Tibial nerve (tissue), 4 donors: ENCODE measurements at regions not wholly inside any gene's neighbourhood (a gene's known extent, or its start where the extent isn't known, plus 50 kb on each side); places are given as distances from the start of the nearest gene placed in this dataset.

ENCODE experiments used
- DNase-seq, 2 donors: peaks; one replicate each; pipeline ENCODE4 v3.0.0-alpha.2; 2019; ENCODE audit warnings: low spot score in 2 of 2
- H3K27ac ChIP-seq, 4 donors: fragments of 200-600 bp; sonication (generic) in 3 of 4; one replicate each; pipeline ENCODE4 v1.5.1; 2017 to 2019; ENCODE audit warnings: mild to moderate bottlenecking in 1 of 4
- H3K27me3 ChIP-seq, 2 donors: fragments of 200-600 bp; sonication (generic) in 1 of 2; one replicate each; pipeline versions ENCODE4 v1.5.1 to v1.6.0; 2017 to 2019
- H3K36me3 ChIP-seq, 3 donors: fragments of 200-600 bp; sonication (generic); one replicate each; pipeline ENCODE4 v1.5.1; 2018 to 2019
- H3K4me1 ChIP-seq, 4 donors: fragments of 200-600 bp; sonication (generic) in 3 of 4; one replicate each; pipeline ENCODE4 v1.5.1; 2017 to 2019
- H3K4me3 ChIP-seq, 4 donors: fragments of 200-600 bp; sonication (generic) in 3 of 4; one replicate each; pipeline ENCODE4 v1.5.1; 2017 to 2019; ENCODE audit warnings: mild to moderate bottlenecking in 1 of 4, moderate library complexity in 1 of 4
- H3K9me3 ChIP-seq, 4 donors: fragments of 200-600 bp; sonication (generic) in 3 of 4; one replicate each; pipeline ENCODE4 v1.5.1; 2017 to 2019
- EP300 ChIP-seq, 2 donors: sonication (generic); formaldehyde crosslinking; IDR thresholded peaks; one replicate each; pipeline ENCODE4 v1.6.1; 2017; ENCODE audit warnings: antibody characterized with exemption in 2 of 2, mild to moderate bottlenecking in 1 of 2
- POLR2A ChIP-seq, 2 donors: fragments of 450-650 bp; IDR thresholded peaks; one replicate each; pipeline ENCODE4 v1.6.1; 2017; ENCODE audit warnings: antibody characterized with exemption in 2 of 2, mild to moderate bottlenecking in 2 of 2, moderate library complexity in 2 of 2
- WGBS, 2 donors: methylation state at CpG; one replicate each; pipeline ENCODE4 v1.1.5; 2018; 5-methylcytosine and 5-hydroxymethylcytosine counted together
- TF ChIP-seq, protein P1 (sequence below), 5 experiments: fragments of 200-600 bp in 3 of 5; fragments of 450-650 bp in 2 of 5; sonication (generic) in 3 of 5; IDR thresholded peaks; one replicate each; pipeline ENCODE4 v1.5.1; 2016 to 2019; ENCODE audit warnings: antibody characterized with exemption in 5 of 5, mild to moderate bottlenecking in 3 of 5, moderate library complexity in 2 of 5

DNA sequence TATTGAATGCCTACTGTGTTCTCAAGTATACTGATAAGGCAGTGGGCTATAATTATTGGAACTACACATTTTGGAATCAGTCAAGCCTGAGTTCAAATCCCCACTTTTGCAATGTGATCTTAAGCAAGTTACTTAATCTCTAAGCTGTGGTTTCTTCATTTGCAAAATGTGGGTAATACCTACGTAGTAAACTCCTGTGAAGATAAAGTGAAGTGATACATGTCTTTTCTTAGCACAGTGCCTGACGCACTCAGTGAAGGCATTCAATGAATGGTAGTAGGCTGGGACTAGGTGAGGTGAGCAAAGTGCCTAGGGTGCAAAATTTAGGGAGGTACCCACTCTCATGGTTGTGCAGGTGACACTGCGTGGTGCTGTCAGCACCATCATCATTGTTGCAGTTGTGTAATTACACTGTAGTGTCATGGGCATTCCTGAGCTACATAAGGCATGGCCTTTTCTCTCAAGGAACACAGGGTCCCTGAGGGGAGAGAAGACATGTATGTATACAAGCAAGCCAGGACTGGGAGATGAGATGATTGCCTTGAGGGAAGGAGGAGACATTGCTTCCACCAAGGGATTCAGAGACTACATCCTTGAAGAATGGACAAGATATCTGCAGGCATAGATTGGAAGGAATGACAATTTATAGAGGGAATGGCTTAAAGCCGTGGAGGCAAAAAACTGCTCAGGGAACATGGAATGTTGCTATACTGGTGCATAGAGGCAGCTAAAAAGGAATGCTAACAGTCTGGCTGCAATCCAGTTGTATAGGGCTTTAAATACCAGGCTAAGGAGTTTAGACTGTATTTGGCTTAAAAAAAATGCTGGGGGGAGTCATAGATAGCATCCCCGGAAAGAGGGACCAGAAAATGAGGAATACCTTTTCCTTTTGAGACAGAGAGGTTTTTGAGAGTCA is 129.2 kb upstream of the ARHGAP5 start:
- Histone ChIP-seq H3K4me3 (no peak overlapping the region), H3K9me3 (no peaks in the 10 kb centered on the region), H3K36me3 (no peaks in the 10 kb centered on the region), H3K27ac (no peak overlapping the region), H3K4me1 (peaks cover 0 to 21% (median 7%) of the 10 kb centered on the region in 4 donors), H3K27me3 (no peaks in the 10 kb centered on the region)
- no peak for DNase-seq
- no peak for TF ChIP-seq POLR2A (IDR thresholded peaks at IDR 0.05)
- TF ChIP-seq, protein P1, sequence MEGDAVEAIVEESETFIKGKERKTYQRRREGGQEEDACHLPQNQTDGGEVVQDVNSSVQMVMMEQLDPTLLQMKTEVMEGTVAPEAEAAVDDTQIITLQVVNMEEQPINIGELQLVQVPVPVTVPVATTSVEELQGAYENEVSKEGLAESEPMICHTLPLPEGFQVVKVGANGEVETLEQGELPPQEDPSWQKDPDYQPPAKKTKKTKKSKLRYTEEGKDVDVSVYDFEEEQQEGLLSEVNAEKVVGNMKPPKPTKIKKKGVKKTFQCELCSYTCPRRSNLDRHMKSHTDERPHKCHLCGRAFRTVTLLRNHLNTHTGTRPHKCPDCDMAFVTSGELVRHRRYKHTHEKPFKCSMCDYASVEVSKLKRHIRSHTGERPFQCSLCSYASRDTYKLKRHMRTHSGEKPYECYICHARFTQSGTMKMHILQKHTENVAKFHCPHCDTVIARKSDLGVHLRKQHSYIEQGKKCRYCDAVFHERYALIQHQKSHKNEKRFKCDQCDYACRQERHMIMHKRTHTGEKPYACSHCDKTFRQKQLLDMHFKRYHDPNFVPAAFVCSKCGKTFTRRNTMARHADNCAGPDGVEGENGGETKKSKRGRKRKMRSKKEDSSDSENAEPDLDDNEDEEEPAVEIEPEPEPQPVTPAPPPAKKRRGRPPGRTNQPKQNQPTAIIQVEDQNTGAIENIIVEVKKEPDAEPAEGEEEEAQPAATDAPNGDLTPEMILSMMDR (IDR thresholded peaks at IDR 0.05) = no peak
- TF ChIP-seq EP300 (IDR thresholded peaks at IDR 0.05) = no peak
- WGBS, 2 donors = 72 to 84% methylated on average over 5 of the region's 5 CpGs

DNA sequence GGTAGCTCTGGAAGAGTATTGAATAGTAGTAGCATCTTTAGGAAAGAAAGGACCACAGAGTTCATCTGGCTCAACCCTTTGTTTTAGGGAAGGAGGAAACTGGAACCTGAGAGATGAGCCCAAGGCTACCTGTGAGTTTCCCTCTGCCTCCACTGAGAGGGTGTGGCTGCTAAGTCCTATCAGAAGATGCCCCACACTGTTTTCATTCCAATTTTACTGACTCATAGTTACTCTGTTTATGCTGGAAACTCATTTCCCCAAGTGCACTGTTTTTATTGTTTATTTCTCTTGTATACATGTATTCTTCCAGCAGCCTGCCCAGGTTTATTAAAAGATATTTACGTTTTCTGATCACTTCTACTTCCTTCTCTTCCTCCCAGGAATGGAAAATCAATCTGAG is 127.4 kb upstream of the ARHGAP5 start:
- H3K9me3 ChIP-seq = no peaks in the 10 kb centered on the region
- no peak for DNase-seq
- H3K27ac ChIP-seq = no peak overlapping the region
- peaks cover 0 to 21% (median 7%) of the 10 kb centered on the region in 4 donors for H3K4me1 ChIP-seq
- H3K27me3 ChIP-seq = no peaks in the 10 kb centered on the region
- H3K36me3 ChIP-seq = no peaks in the 10 kb centered on the region
- no peak overlapping the region for H3K4me3 ChIP-seq
- whole genome bisulfite sequencing, 2 donors = 71 to 72% methylated on average over 1 of the region's 1 CpG
- TF ChIP-seq, protein P1 (IDR thresholded peaks at IDR 0.05) = no peak

DNA sequence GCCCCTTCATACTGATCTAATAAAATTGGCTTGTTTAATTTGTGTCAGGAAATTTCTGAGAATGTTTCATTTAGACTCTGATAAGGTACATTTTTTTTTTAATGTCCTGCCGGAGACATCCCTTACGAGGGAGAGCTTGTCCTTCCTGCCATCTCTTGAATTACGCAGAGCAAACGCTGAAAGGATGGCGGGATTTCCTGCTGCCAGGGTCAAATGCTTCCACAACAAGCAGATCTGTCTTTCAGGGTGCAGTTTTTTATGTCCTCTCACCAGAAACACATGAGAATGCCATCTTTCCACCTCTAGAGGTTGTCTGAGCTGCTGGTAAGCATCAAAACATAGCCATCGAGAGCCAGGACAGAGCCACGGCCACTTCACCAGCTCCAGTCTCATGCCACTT is 126.8 kb upstream of the ARHGAP5 start:
- peaks cover 0 to 21% (median 7%) of the 10 kb centered on the region in 4 donors for H3K4me1 ChIP-seq
- 68 to 78% methylated on average over 7 of the region's 7 CpGs for WGBS, 2 donors
- H3K27ac ChIP-seq = no peak overlapping the region

DNA sequence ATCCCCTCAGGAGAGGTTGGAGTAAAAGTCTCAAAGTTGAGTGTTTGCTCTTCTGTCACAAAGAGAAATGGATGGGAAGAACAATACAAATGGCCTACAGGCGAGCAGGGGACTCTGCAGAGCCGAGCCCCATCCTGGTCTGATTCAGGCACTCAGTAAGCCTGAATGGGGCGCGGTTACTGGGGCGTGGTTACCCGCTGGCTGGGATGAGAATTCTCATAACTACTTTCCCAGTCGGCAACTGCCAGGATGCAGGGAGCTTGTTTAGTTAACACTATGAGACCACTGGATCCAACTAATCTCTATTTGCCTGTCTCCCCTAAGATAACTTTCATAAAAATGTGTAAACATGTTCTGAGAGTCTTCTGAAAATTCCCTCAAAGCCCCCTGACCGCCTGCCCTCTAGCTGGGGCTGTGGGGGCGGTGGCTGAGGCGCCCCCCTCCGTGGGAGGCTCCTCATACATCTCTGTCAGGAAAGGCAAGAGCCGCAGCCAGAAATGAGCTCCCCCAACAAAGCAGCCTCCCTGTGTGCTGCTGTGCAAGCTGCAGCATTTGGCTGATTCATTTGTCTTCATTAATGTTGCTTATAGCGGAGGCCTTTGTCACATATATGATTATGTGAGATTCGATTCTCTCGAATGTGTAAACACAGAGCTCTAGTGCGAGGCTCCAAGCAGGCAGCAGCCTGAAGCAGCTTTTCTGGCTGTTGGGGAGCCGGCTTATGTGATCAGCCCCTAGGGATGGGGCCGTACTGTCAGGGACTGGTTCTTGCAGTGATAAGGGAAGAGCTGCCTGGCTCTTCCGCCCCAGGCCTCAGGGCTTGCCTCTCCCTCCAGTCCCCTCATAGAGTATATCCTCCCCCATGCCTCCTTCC is 126.1 kb upstream of the ARHGAP5 start:
- TF ChIP-seq, protein P1 (IDR thresholded peaks at IDR 0.05) = no peak
- TF ChIP-seq EP300 (IDR thresholded peaks at IDR 0.05) = no peak
- no peak for TF ChIP-seq POLR2A (IDR thresholded peaks at IDR 0.05)
- Histone ChIP-seq H3K9me3 (no peaks in the 10 kb centered on the region), H3K4me1 (peaks cover 0 to 21% (median 7%) of the 10 kb centered on the region in 4 donors), H3K27me3 (no peaks in the 10 kb centered on the region), H3K27ac (peak overlapping the region in 2 of 4 donors; percentile 38), H3K4me3 (no peak overlapping the region), H3K36me3 (no peaks in the 10 kb centered on the region)
- peak; percentile 22 to 36 for DNase-seq
- 18 to 34% methylated on average over 19 of the region's 19 CpGs for WGBS, 2 donors

More for the DNA sequence above, 126.8 kb upstream of the ARHGAP5 start:
- TF ChIP-seq EP300 (IDR thresholded peaks at IDR 0.05) = no peak
- Histone ChIP-seq H3K9me3 (no peaks in the 10 kb centered on the region), H3K27me3 (no peaks in the 10 kb centered on the region), H3K4me3 (no peak overlapping the region), H3K36me3 (no peaks in the 10 kb centered on the region)
- no peak for DNase-seq

DNA sequence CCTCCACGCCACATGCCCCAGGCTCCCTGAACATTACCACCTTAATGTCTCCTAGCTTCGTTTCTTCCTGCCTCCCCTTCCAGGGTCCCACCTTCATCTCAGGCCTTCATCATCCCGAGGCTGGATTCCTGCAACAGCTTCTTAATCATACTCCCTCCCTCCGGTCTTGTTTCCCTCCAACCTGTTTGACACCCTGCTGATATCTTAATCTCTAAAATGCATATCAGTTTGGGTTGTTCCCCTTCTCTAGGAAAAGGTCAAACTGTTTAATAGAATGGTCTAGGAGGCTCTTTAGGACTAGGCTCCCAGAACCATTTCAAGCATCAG is 125.5 kb upstream of the ARHGAP5 start:
- no peaks in the 10 kb centered on the region for H3K27me3 ChIP-seq
- no peak for DNase-seq
- no peaks in the 10 kb centered on the region for H3K36me3 ChIP-seq
- H3K27ac ChIP-seq = peak overlapping the region in 1 of 4 donors; percentile 38
- no peaks in the 10 kb centered on the region for H3K9me3 ChIP-seq
- TF ChIP-seq, protein P1 (IDR thresholded peaks at IDR 0.05) = no peak
- TF ChIP-seq EP300 (IDR thresholded peaks at IDR 0.05) = no peak
- no peak for TF ChIP-seq POLR2A (IDR thresholded peaks at IDR 0.05)
- H3K4me1 ChIP-seq = peaks cover 0 to 21% (median 7%) of the 10 kb centered on the region in 4 donors
- WGBS, 2 donors = 83 to 89% methylated on average over 4 of the region's 4 CpGs
- H3K4me3 ChIP-seq = no peak overlapping the region
